ENCODE measurements at regions not wholly inside any gene's neighbourhood (a gene's known extent, or its start where the extent isn't known, plus 50 kb on each side); places are given as distances from the start of the nearest gene placed in this dataset.

GRCh38 chr3:21357241-21357640 is 393.8 kb downstream of the ZNF385D start:
- TF ChIP-seq, protein P1, sequence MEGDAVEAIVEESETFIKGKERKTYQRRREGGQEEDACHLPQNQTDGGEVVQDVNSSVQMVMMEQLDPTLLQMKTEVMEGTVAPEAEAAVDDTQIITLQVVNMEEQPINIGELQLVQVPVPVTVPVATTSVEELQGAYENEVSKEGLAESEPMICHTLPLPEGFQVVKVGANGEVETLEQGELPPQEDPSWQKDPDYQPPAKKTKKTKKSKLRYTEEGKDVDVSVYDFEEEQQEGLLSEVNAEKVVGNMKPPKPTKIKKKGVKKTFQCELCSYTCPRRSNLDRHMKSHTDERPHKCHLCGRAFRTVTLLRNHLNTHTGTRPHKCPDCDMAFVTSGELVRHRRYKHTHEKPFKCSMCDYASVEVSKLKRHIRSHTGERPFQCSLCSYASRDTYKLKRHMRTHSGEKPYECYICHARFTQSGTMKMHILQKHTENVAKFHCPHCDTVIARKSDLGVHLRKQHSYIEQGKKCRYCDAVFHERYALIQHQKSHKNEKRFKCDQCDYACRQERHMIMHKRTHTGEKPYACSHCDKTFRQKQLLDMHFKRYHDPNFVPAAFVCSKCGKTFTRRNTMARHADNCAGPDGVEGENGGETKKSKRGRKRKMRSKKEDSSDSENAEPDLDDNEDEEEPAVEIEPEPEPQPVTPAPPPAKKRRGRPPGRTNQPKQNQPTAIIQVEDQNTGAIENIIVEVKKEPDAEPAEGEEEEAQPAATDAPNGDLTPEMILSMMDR (IDR thresholded peaks at IDR 0.05): no peak
- TF ChIP-seq POLR2A (IDR thresholded peaks at IDR 0.05): no peak
